ENCODE measurements at regions not wholly inside any gene's neighbourhood (a gene's known extent, or its start where the extent isn't known, plus 50 kb on each side); places are given as distances from the start of the nearest gene placed in this dataset.

GRCh38 chr6:106794129-106794528 lies 164.8 kb downstream of the QRSL1 start:
- Histone ChIP-seq H3K27ac (ENCODE audit: low read depth, low read length) (no peak overlapping the region), H3K4me2 (ENCODE audit: low read length) (no peak overlapping the region), H3K4me1 (ENCODE audit: control insufficient read depth in 1 of 2, insufficient read depth in 2 of 2, low read length in 2 of 2) (peaks cover 3 to 4% of the 10 kb centered on the region in 2 experiments; a peak in 3 of 4 replicates), H2AFZ (ENCODE audit: low read depth, low read length, poor library complexity, severe bottlenecking) (no peak overlapping the region), H3K4me3 (replicated peaks in 1 of 2; ENCODE audit: low read depth in 1 of 2, low read length in 2 of 2) (no peak overlapping the region), H3K36me3 (ENCODE audit: control insufficient read depth in 1 of 2, insufficient read depth in 2 of 2, low read length in 2 of 2) (no peaks in the 10 kb centered on the region), H3K79me2 (ENCODE audit: insufficient read depth, low read length) (no peaks in the 10 kb centered on the region), H3K9me3 (ENCODE audit: control insufficient read depth in 1 of 2, insufficient read depth in 1 of 2, low read depth in 1 of 2, low read length in 2 of 2) (no peaks in the 10 kb centered on the region), H3K27me3 (ENCODE audit: insufficient read depth, low read length) (no peaks in the 10 kb centered on the region), H3K9me2 (ENCODE audit: insufficient read depth) (no peaks in the 10 kb centered on the region), H3K9ac (ENCODE audit: low read length) (no peak overlapping the region), H4K20me1 (ENCODE audit: insufficient read depth) (no peaks in the 10 kb centered on the region)
- TF ChIP-seq POLR2AphosphoS5 (IDR thresholded peaks at IDR 0.05; ENCODE audit: low read depth, low read length) = no peak
- TF ChIP-seq EZH2phosphoT487 (IDR thresholded peaks at IDR 0.05; ENCODE audit: borderline replicate concordance) = no peak
- no peak for TF ChIP-seq ZFX (IDR thresholded peaks at IDR 0.05)
- no peak for TF ChIP-seq ZBTB33 (IDR thresholded peaks at IDR 0.05; ENCODE audit: extremely low read depth, insufficient replicate concordance, low read length)
- TF ChIP-seq REST (IDR thresholded peaks at IDR 0.05; ENCODE audit: low read depth) = no peak
- ChIA-PET POLR2A (no interaction called here), RAD21 (ENCODE audit: low non-redundant PET in 1 of 2, low total read pairs in 2 of 2, uncharacterized antibody in 2 of 2, unreplicated experiment in 2 of 2) (no interaction called here), CTCF (no interaction called here)
- no peak for DNase-seq (ENCODE audit: low read depth, low spot score)
- no TSS peak for BruUV-seq (replicated peaks)
- ATAC-seq = no peak
- intact Hi-C loops (cut with micrococcal nuclease) = no loop called here
